Lung (tissue), 11 donors: ENCODE measurements at regions not wholly inside any gene's neighbourhood (a gene's known extent, or its start where the extent isn't known, plus 50 kb on each side); places are given as distances from the start of the nearest gene placed in this dataset.

Experiments used
- ATAC-seq: fragments of 200-7000 bp; cut with Tn5 transposase; one replicate; pipeline ENCODE4 v1.9.1; 2020; ENCODE audit warnings: moderate number of reproducible peaks; ENCODE audit not compliant: insufficient read depth, low FRiP score
- DNase-seq, 3 donors: peaks; one replicate each; pipeline ENCODE4 v3.0.0-alpha.2; 2013 to 2017
- H3K27ac ChIP-seq, 2 donors: one replicate each; pipeline ENCODE4 v1.5.1; 2013; ENCODE audit warnings: mild to moderate bottlenecking in 2 of 2, moderate library complexity in 2 of 2, control low read depth in 1 of 2, inconsistent platforms in 1 of 2, low read depth in 1 of 2, low read length in 1 of 2
- H3K27me3 ChIP-seq, 3 donors: one replicate each; pipeline ENCODE4 v1.5.1; 2013; ENCODE audit warnings: low read length in 2 of 3; ENCODE audit not compliant: control insufficient read depth in 3 of 3, insufficient read depth in 3 of 3
- H3K36me3 ChIP-seq, 4 donors: one replicate each; pipeline ENCODE4 v1.5.1; 2013; ENCODE audit warnings: low read length in 4 of 4, mild to moderate bottlenecking in 1 of 4, moderate library complexity in 1 of 4; ENCODE audit not compliant: control insufficient read depth in 4 of 4, insufficient read depth in 4 of 4
- H3K4me1 ChIP-seq, 5 donors: one replicate each; pipeline ENCODE4 v1.5.1; 2013; ENCODE audit warnings: low read length in 5 of 5, mild to moderate bottlenecking in 2 of 5, moderate library complexity in 1 of 5; ENCODE audit not compliant: control insufficient read depth in 5 of 5, insufficient read depth in 5 of 5
- H3K4me3 ChIP-seq: one replicate; pipeline ENCODE4 v1.5.1; 2013; ENCODE audit warnings: mild to moderate bottlenecking, control low read depth, moderate library complexity
- H3K9ac ChIP-seq, 2 donors: one replicate each; pipeline ENCODE4 v1.5.1; 2013; ENCODE audit warnings: low read length in 2 of 2, control low read depth in 1 of 2; ENCODE audit not compliant: insufficient read depth in 1 of 2
- H3K9me3 ChIP-seq, 4 donors: one replicate each; pipeline ENCODE4 v1.5.1; 2013; ENCODE audit warnings: low read length in 3 of 4, mild to moderate bottlenecking in 1 of 4, moderate library complexity in 1 of 4; ENCODE audit not compliant: control insufficient read depth in 4 of 4, insufficient read depth in 3 of 4
- WGBS, 2 donors: extraction: QIAGEN DNeasy Blood & Tissue Kit; methylation state at CpG; one replicate each; pipeline ENCODE4 v1.1.7; 2013; 5-methylcytosine and 5-hydroxymethylcytosine counted together
- TF ChIP-seq, protein P1 (sequence below): IDR thresholded peaks from 2 replicates; pipeline ENCODE4 v1.5.1; 2012; ENCODE audit warnings: mild to moderate bottlenecking; ENCODE audit errors: control extremely low read depth, extremely low read depth
- donor health status: control.
- donor health status: control.
- donor health status: Bipolar disorder and iron deficiency.
- donor health status: healthy.
- donor health status: DM: yes; HTN: yes; CAD: no.

DNA sequence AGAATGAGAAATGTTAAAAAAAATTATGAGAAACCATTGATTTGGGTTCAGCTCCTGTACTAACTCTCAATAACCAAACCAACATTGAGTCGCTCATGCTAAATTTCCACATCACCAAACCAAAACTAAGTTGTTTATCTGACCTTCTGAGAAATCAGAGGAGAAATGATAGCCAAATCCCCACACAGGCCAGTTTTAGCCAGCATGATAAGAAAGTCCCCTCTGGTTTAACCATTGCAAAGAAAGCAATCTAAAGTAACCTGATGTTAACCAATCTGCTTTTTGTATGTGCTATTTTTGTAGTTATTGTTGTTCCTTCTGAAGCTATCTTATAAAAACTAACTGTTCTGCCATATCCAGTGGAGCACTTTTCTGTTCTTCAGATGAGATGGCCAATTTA lies 599.7 kb downstream of the SLC16A7 start:
- no peak overlapping the region for H3K4me3 ChIP-seq
- TF ChIP-seq, protein P1, sequence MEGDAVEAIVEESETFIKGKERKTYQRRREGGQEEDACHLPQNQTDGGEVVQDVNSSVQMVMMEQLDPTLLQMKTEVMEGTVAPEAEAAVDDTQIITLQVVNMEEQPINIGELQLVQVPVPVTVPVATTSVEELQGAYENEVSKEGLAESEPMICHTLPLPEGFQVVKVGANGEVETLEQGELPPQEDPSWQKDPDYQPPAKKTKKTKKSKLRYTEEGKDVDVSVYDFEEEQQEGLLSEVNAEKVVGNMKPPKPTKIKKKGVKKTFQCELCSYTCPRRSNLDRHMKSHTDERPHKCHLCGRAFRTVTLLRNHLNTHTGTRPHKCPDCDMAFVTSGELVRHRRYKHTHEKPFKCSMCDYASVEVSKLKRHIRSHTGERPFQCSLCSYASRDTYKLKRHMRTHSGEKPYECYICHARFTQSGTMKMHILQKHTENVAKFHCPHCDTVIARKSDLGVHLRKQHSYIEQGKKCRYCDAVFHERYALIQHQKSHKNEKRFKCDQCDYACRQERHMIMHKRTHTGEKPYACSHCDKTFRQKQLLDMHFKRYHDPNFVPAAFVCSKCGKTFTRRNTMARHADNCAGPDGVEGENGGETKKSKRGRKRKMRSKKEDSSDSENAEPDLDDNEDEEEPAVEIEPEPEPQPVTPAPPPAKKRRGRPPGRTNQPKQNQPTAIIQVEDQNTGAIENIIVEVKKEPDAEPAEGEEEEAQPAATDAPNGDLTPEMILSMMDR, result no peak
- DNase-seq (no peak), ATAC-seq (no peak)
- no peak overlapping the region for H3K9ac ChIP-seq
- 86 to 90% methylated on average over 1 of the region's 1 CpG for WGBS, 2 donors
- no peak overlapping the region for H3K27ac ChIP-seq
- no peaks in the 10 kb centered on the region for H3K36me3 ChIP-seq
- H3K27me3 ChIP-seq, result no peaks in the 10 kb centered on the region
- H3K4me1 ChIP-seq, result no peaks in the 10 kb centered on the region
- H3K9me3 ChIP-seq, result peaks cover 0 to 2% (median 0%) of the 10 kb centered on the region in 4 donors

- DNase-seq, result no peak
- WGBS, 2 donors, result 92 to 96% methylated on average over 10 of the region's 10 CpGs
- H3K27me3 ChIP-seq, result no peaks in the 10 kb centered on the region
- H3K27ac ChIP-seq, result no peak overlapping the region
- H3K4me3 ChIP-seq, result no peak overlapping the region
- no peak overlapping the region for H3K9ac ChIP-seq
- no peaks in the 10 kb centered on the region for H3K36me3 ChIP-seq
- no peak for ATAC-seq
- H3K4me1 ChIP-seq, result no peaks in the 10 kb centered on the region
- peaks cover 0 to 2% (median 0%) of the 10 kb centered on the region in 4 donors for H3K9me3 ChIP-seq
- TF ChIP-seq, protein P1, result no peak
Measured at GRCh38 chr12:60196366-60196765, 600.5 kb downstream of the SLC16A7 start.

DNA sequence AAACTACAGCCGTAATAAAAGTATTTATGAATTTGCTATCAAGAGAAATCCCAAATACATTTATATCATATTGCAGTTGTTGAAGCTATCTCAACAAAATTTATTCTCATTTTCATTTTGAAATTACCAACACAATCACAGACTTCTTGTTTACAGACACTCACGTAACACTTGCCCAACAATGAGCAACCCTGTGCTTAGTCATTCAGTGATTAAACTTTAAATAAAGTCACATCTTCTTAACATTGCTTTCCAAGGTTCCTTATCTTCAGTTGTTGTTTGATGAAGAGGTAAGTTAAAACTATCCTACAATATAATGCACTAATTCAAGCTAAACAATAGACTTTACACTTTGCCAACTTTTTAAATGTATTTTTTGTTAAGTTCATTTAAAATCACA lies 601.8 kb downstream of the SLC16A7 start:
- Histone ChIP-seq H3K4me3 (no peak overlapping the region), H3K27me3 (no peaks in the 10 kb centered on the region), H3K36me3 (no peaks in the 10 kb centered on the region), H3K27ac (no peak overlapping the region), H3K4me1 (no peaks in the 10 kb centered on the region), H3K9me3 (peaks cover 0 to 2% (median 0%) of the 10 kb centered on the region in 4 donors), H3K9ac (no peak overlapping the region)
- 79 to 84% methylated on average over 2 of the region's 2 CpGs for WGBS, 2 donors
- TF ChIP-seq, protein P1, result no peak
- DNase-seq (no peak), ATAC-seq (no peak)

GRCh38 chr12:60201891-60202290 lies 606.1 kb downstream of the SLC16A7 start:
- Histone ChIP-seq H3K4me3 (no peak overlapping the region), H3K36me3 (no peaks in the 10 kb centered on the region), H3K4me1 (no peaks in the 10 kb centered on the region), H3K9me3 (no peaks in the 10 kb centered on the region), H3K9ac (no peak overlapping the region), H3K27ac (no peak overlapping the region), H3K27me3 (no peaks in the 10 kb centered on the region)
- DNase-seq (no peak), ATAC-seq (no peak)
- WGBS, 2 donors, result 74 to 84% methylated on average over 4 of the region's 4 CpGs
- TF ChIP-seq, protein P1, result no peak
